KMS-11 (cell line): ENCODE measurements at regions not wholly inside any gene's neighbourhood (a gene's known extent, or its start where the extent isn't known, plus 50 kb on each side); places are given as distances from the start of the nearest gene placed in this dataset.

ENCODE experiments used
- H2AFZ ChIP-seq: fragments of 200-600 bp; sonication (generic); 2 replicates; pipeline ENCODE4 v1.6.1; 2016; ENCODE audit warnings: antibody characterized with exemption, mixed run types, low read depth
- H3K27ac ChIP-seq: fragments of 200-600 bp; sonication (generic); 2 replicates; pipeline ENCODE4 v1.6.1; 2016; ENCODE audit warnings: mild to moderate bottlenecking, mixed run types
- H3K27me3 ChIP-seq: fragments of 200-600 bp; sonication (generic); 2 replicates; pipeline ENCODE4 v1.6.1; 2017; ENCODE audit warnings: mild to moderate bottlenecking, low read depth, mixed run types, moderate library complexity; ENCODE audit not compliant: insufficient read depth
- H3K36me3 ChIP-seq: fragments of 200-600 bp; sonication (generic); 2 replicates; pipeline ENCODE4 v1.6.1; 2017; ENCODE audit warnings: mild to moderate bottlenecking, mixed run types; ENCODE audit not compliant: insufficient read depth
- H3K4me1 ChIP-seq: fragments of 200-600 bp; sonication (generic); 2 replicates; pipeline ENCODE4 v1.6.1; 2016; ENCODE audit warnings: mild to moderate bottlenecking, low read depth, mixed run types; ENCODE audit not compliant: poor library complexity, severe bottlenecking
- H3K4me2 ChIP-seq: fragments of 200-600 bp; sonication (generic); 2 replicates; pipeline ENCODE4 v1.7.0; 2016; ENCODE audit warnings: mild to moderate bottlenecking, mixed run types
- H3K4me3 ChIP-seq: fragments of 200-600 bp; sonication (generic); IDR thresholded peaks from 2 replicates; pipeline ENCODE4 v1.6.1; 2017; ENCODE audit warnings: low read depth, low read length, mixed read lengths; ENCODE audit not compliant: insufficient read depth
- H3K79me2 ChIP-seq: fragments of 200-600 bp; sonication (generic); 2 replicates; pipeline ENCODE4 v1.6.1; 2016; ENCODE audit warnings: low read depth, mixed run types; ENCODE audit not compliant: insufficient read depth
- H3K9ac ChIP-seq: fragments of 200-600 bp; sonication (generic); 2 replicates; pipeline ENCODE4 v1.6.1; 2016; ENCODE audit warnings: mild to moderate bottlenecking, mixed run types
- H4K20me1 ChIP-seq: fragments of 200-600 bp; sonication (generic); 2 replicates; pipeline ENCODE4 v1.6.1; 2016; ENCODE audit warnings: mild to moderate bottlenecking, mixed run types; ENCODE audit not compliant: insufficient read depth
- CTCF ChIP-seq: fragments of 200-600 bp; sonication (generic); conservative IDR thresholded peaks from 2 replicates; pipeline ENCODE4 v1.6.1; 2017; ENCODE audit warnings: low read depth, mild to moderate bottlenecking, antibody characterized with exemption, low read length, moderate library complexity, mixed read lengths

DNA sequence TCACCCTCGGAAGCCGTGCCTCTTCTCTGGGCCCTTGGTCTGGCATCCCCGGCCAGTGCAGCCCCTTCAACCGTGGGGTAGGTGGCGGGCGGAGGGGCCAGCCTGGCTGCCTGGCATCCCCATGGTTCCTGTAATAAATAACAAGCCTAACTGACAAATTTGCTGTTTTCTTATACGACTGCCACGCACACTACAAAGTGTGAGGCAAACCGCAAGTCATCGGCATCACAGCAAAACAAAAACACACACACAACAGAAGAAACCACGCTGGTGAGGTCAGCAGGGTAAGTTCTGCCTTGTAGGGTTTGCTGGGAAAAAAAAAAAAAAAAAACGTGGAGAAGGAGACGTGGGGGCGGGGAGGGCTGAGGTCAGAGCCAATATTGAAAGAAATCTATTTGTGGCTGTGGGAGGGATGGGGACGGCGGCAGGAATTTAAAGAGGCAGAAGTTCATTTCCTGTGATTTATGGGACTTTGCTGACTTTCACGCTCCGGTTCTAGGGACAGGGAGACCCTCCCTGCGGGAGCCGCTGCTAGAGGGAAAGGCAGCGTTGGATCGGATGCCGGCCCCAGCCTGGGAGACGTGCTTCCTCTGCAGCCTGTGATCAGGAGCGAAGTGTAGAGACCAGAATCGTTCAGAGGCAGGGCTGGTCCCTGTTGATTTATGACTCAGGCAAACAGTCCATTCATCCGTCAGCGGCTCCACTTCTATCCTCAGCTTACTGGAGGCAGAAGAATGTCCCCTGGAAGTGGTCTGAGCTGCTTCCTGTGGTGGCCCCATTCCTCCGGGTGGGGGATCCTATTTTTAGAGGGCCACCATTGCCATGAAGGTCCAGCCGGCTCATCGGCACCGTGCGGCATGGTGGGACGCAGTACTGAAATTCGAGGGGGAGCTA lies 162.8 kb downstream of the FOXL1 start:
- TF ChIP-seq CTCF: no peak
- Histone ChIP-seq H4K20me1 (no peaks in the 10 kb centered on the region), H3K27me3 (peaks cover 6% of the 10 kb centered on the region; the same call in 1 of the 2 replicates), H3K9ac (no peak overlapping the region), H2AFZ (no peak overlapping the region), H3K79me2 (no peaks in the 10 kb centered on the region), H3K4me2 (no peak overlapping the region), H3K27ac (no peak overlapping the region), H3K4me3 (no peak overlapping the region), H3K4me1 (no peaks in the 10 kb centered on the region), H3K36me3 (no peaks in the 10 kb centered on the region)

DNA sequence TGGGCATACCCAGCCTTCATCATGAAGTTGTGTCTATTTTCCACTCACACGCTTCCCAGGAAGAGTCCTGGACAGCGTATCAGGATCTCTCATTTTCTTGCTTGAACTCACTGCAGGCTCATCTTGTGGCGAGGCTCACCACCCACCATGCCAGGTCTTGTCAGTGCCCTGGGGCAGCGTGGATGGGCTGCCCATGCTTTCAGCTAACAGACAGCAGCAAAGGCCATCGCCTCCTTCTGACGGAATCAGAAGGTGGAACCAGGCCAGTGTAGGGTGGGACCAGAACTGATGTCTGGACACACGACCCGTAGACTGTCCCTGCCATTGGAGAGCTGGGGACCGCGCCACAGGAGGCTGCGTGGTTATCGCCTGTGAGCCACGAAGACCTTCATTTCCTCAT lies 169.4 kb downstream of the FOXL1 start:
- H4K20me1 ChIP-seq: no peaks in the 10 kb centered on the region
- no peaks in the 10 kb centered on the region for H3K4me1 ChIP-seq
- TF ChIP-seq CTCF: no peak
- H3K4me3 ChIP-seq: no peak overlapping the region
- H3K36me3 ChIP-seq: no peaks in the 10 kb centered on the region
- no peak overlapping the region for H3K9ac ChIP-seq
- peaks cover 13% of the 10 kb centered on the region; the same call in 1 of the 2 replicates for H3K27me3 ChIP-seq
- H3K79me2 ChIP-seq: no peaks in the 10 kb centered on the region
- H2AFZ ChIP-seq: no peak overlapping the region
- no peak overlapping the region for H3K27ac ChIP-seq
- H3K4me2 ChIP-seq: no peak overlapping the region

- Histone ChIP-seq H3K4me3 (no peak overlapping the region), H3K79me2 (no peaks in the 10 kb centered on the region), H3K27me3 (peaks cover 16% of the 10 kb centered on the region; the same call in 1 of the 2 replicates), H3K27ac (no peak overlapping the region), H3K4me2 (no peak overlapping the region), H4K20me1 (no peaks in the 10 kb centered on the region), H3K9ac (no peak overlapping the region), H3K4me1 (no peaks in the 10 kb centered on the region), H3K36me3 (no peaks in the 10 kb centered on the region), H2AFZ (no peak overlapping the region)
- TF ChIP-seq CTCF: no peak
Observed at GRCh38 chr16:86748652-86749051, 170.3 kb downstream of the FOXL1 start.

- Histone ChIP-seq H2AFZ (no peak overlapping the region), H3K4me3 (no peak overlapping the region), H4K20me1 (no peaks in the 10 kb centered on the region), H3K9ac (no peak overlapping the region), H3K4me1 (no peaks in the 10 kb centered on the region), H3K36me3 (no peaks in the 10 kb centered on the region), H3K79me2 (no peaks in the 10 kb centered on the region), H3K4me2 (no peak overlapping the region), H3K27ac (no peak overlapping the region), H3K27me3 (peaks cover 19% of the 10 kb centered on the region; the same call in 1 of the 2 replicates)
- TF ChIP-seq CTCF: no peak
Observed at GRCh38 chr16:86751076-86752030, 173.0 kb downstream of the FOXL1 start.
